Tibial nerve (tissue), 4 donors: ENCODE measurements at regions not wholly inside any gene's neighbourhood (a gene's known extent, or its start where the extent isn't known, plus 50 kb on each side); places are given as distances from the start of the nearest gene placed in this dataset.

Source experiments
- DNase-seq, 2 donors: peaks; one replicate each; pipeline ENCODE4 v3.0.0-alpha.2; 2019; ENCODE audit warnings: low spot score in 2 of 2
- H3K27ac ChIP-seq, 4 donors: fragments of 200-600 bp; sonication (generic) in 3 of 4; one replicate each; pipeline ENCODE4 v1.5.1; 2017 to 2019; ENCODE audit warnings: mild to moderate bottlenecking in 1 of 4
- H3K27me3 ChIP-seq, 2 donors: fragments of 200-600 bp; sonication (generic) in 1 of 2; one replicate each; pipeline versions ENCODE4 v1.5.1 to v1.6.0; 2017 to 2019
- H3K36me3 ChIP-seq, 3 donors: fragments of 200-600 bp; sonication (generic); one replicate each; pipeline ENCODE4 v1.5.1; 2018 to 2019
- H3K4me1 ChIP-seq, 4 donors: fragments of 200-600 bp; sonication (generic) in 3 of 4; one replicate each; pipeline ENCODE4 v1.5.1; 2017 to 2019
- H3K4me3 ChIP-seq, 4 donors: fragments of 200-600 bp; sonication (generic) in 3 of 4; one replicate each; pipeline ENCODE4 v1.5.1; 2017 to 2019; ENCODE audit warnings: mild to moderate bottlenecking in 1 of 4, moderate library complexity in 1 of 4
- H3K9me3 ChIP-seq, 4 donors: fragments of 200-600 bp; sonication (generic) in 3 of 4; one replicate each; pipeline ENCODE4 v1.5.1; 2017 to 2019
- CTCF ChIP-seq, 5 experiments: fragments of 200-600 bp in 3 of 5; fragments of 450-650 bp in 2 of 5; sonication (generic) in 3 of 5; IDR thresholded peaks; one replicate each; pipeline ENCODE4 v1.5.1; 2016 to 2019; ENCODE audit warnings: antibody characterized with exemption in 5 of 5, mild to moderate bottlenecking in 3 of 5, moderate library complexity in 2 of 5
- EP300 ChIP-seq, 2 donors: sonication (generic); formaldehyde crosslinking; IDR thresholded peaks; one replicate each; pipeline ENCODE4 v1.6.1; 2017; ENCODE audit warnings: antibody characterized with exemption in 2 of 2, mild to moderate bottlenecking in 1 of 2
- POLR2A ChIP-seq, 2 donors: fragments of 450-650 bp; IDR thresholded peaks; one replicate each; pipeline ENCODE4 v1.6.1; 2017; ENCODE audit warnings: antibody characterized with exemption in 2 of 2, mild to moderate bottlenecking in 2 of 2, moderate library complexity in 2 of 2
- WGBS, 2 donors: methylation state at CpG; one replicate each; pipeline ENCODE4 v1.1.5; 2018; 5-methylcytosine and 5-hydroxymethylcytosine counted together

GRCh38 chr4:119872371-119873016, 194.2 kb downstream of the MAD2L1 start:
- Histone ChIP-seq H3K27ac (no peak overlapping the region), H3K36me3 (no peaks in the 10 kb centered on the region), H3K4me1 (no peaks in the 10 kb centered on the region), H3K4me3 (no peak overlapping the region), H3K9me3 (no peaks in the 10 kb centered on the region), H3K27me3 (no peaks in the 10 kb centered on the region)
- no peak for DNase-seq
- TF ChIP-seq EP300 (IDR thresholded peaks at IDR 0.05) (no peak), POLR2A (IDR thresholded peaks at IDR 0.05) (no peak), CTCF (IDR thresholded peaks at IDR 0.05) (no peak)
- 83 to 89% methylated on average over 2 of the region's 2 CpGs for WGBS, 2 donors

- Histone ChIP-seq H3K4me1 (no peaks in the 10 kb centered on the region), H3K27ac (no peak overlapping the region), H3K36me3 (no peaks in the 10 kb centered on the region), H3K4me3 (no peak overlapping the region), H3K27me3 (no peaks in the 10 kb centered on the region), H3K9me3 (no peaks in the 10 kb centered on the region)
- no peak for TF ChIP-seq CTCF (IDR thresholded peaks at IDR 0.05)
- no peak for TF ChIP-seq EP300 (IDR thresholded peaks at IDR 0.05)
- TF ChIP-seq POLR2A (IDR thresholded peaks at IDR 0.05): no peak
- DNase-seq: no peak
- WGBS, 2 donors: 92 to 98% methylated on average over 1 of the region's 1 CpG
Observed at GRCh38 chr4:119870856-119871255, 195.8 kb downstream of the MAD2L1 start.

GRCh38 chr4:119865789-119866188, 200.9 kb downstream of the MAD2L1 start:
- H3K4me3 ChIP-seq: no peak overlapping the region
- no peaks in the 10 kb centered on the region for H3K27me3 ChIP-seq
- no peak for DNase-seq
- TF ChIP-seq POLR2A (IDR thresholded peaks at IDR 0.05) (no peak), CTCF (IDR thresholded peaks at IDR 0.05) (no peak), EP300 (IDR thresholded peaks at IDR 0.05) (no peak)
- no peak overlapping the region for H3K27ac ChIP-seq
- no peaks in the 10 kb centered on the region for H3K4me1 ChIP-seq
- H3K9me3 ChIP-seq: no peaks in the 10 kb centered on the region
- H3K36me3 ChIP-seq: no peaks in the 10 kb centered on the region

GRCh38 chr4:119865389-119865788, 201.3 kb downstream of the MAD2L1 start:
- Histone ChIP-seq H3K27ac (no peak overlapping the region), H3K4me1 (no peaks in the 10 kb centered on the region), H3K4me3 (no peak overlapping the region), H3K36me3 (no peaks in the 10 kb centered on the region), H3K9me3 (no peaks in the 10 kb centered on the region), H3K27me3 (no peaks in the 10 kb centered on the region)
- TF ChIP-seq CTCF (IDR thresholded peaks at IDR 0.05) (no peak), EP300 (IDR thresholded peaks at IDR 0.05) (no peak), POLR2A (IDR thresholded peaks at IDR 0.05) (no peak)
- DNase-seq: no peak

- H3K36me3 ChIP-seq: no peaks in the 10 kb centered on the region
- no peaks in the 10 kb centered on the region for H3K9me3 ChIP-seq
- no peak for DNase-seq
- H3K4me3 ChIP-seq: no peak overlapping the region
- H3K27me3 ChIP-seq: no peaks in the 10 kb centered on the region
- H3K4me1 ChIP-seq: no peaks in the 10 kb centered on the region
- TF ChIP-seq EP300 (IDR thresholded peaks at IDR 0.05) (no peak), CTCF (IDR thresholded peaks at IDR 0.05) (no peak), POLR2A (IDR thresholded peaks at IDR 0.05) (no peak)
- 54 to 55% methylated on average over 3 of the region's 3 CpGs for WGBS, 2 donors
- H3K27ac ChIP-seq: no peak overlapping the region
Observed at GRCh38 chr4:119861731-119862130, 204.9 kb downstream of the MAD2L1 start.
